NCI-H2171 treated with DMSO at 0.1 percent for 48 hours (cell line): ENCODE measurements at regions not wholly inside any gene's neighbourhood (a gene's known extent, or its start where the extent isn't known, plus 50 kb on each side); places are given as distances from the start of the nearest gene placed in this dataset.

Experiments used
- DNase-seq: peaks from one replicate; lab custom pipeline; 2025; lab: John Stamatoyannopoulos, UW

DNA sequence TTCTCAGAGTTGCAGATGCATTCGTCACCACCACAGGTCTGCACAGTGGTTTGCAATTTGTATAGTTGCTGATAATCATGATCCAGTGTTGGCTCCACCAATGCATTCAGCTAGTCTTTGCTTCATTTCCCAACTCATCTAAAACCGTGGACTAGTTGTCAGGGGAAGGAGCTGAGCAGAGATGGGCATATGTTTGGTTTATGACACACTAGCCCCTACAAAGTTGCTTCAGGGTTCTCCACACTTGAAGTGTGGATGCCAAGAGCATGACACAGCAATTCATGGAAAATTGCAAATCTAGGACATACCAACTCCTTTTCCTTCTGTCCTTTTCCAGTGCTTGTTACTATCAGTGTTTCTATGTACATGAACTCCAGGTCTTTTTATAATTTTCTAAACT lies 168.0 kb downstream of the TNFSF13B start:
- no peak for DNase-seq

DNA sequence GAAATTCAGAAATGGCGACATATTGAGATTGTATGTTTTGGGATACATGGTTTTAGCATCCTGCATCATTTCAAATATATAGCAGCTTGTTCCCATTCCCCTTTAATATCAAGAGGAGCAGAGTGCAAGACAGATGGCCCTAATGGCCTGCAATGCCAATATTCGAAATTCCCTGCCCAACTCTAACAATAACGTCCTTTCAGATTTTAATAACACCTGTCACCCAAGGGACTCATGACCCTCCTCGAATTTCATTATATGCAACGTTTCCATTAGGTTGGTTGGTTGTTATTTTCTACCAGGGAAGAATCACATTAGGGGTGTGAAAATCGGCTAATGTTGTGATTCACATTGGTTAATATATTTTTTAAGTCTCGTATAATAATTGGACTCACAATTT lies 170.0 kb downstream of the TNFSF13B start:
- peak; percentile 59 for DNase-seq

DNA sequence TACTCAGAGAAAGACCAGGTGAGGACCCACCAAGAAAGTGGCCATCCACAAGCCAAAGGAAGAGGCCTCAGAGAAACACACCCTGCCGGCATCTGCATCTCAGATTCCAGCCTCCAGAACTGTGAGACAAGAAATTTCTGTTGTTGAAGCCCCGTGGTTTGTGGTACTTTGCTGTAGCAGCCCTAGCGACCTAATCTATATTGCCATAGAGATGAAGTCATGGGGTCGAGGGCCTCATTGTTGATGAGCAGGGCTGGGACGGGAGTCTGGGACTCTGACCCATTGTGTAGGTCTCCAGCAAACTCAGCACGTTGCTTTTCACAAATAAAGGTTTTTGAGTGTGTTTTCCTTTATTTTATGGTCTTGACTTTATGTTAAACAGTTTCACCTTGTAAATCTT lies 174.9 kb downstream of the TNFSF13B start:
- no peak for DNase-seq

DNA sequence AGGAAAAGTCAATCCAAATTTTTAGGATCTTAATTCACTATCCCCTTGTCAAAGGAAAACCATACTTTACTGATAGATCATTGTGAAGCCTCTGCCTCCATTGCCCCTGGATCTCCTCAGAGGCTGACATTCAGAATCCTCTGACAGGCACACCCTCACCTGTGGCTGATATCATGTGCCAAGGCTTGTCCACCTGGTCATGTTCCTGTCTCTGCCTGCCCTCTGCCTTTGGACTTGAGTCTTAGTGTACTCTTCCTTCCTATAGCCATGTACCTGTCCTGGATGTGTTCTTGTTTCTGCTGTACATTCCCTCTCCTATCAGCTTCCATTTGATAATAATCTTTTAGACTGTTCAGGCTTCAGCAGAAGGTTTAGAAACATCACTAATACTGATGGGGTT lies 179.4 kb downstream of the TNFSF13B start:
- no peak for DNase-seq

DNA sequence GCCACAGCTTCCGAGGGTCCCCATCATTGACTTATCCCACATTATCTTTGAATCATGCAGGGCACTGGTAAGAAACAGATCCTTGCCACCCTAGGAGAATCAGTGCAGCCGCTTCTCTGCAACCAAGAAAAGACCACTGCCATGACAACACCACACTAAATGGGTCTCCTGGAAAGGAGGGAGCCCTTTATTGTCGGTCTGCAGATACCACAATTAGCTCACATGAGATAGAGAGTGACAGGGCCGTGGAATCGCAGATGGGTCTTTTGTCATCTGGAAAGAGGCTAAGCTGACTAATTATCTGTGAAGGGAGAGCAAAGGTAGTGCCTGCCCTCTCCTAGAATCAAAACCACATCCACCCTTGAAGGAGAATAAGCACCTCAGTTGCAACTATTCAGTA lies 178.3 kb upstream of the MYO16 start:
- DNase-seq: no peak

DNA sequence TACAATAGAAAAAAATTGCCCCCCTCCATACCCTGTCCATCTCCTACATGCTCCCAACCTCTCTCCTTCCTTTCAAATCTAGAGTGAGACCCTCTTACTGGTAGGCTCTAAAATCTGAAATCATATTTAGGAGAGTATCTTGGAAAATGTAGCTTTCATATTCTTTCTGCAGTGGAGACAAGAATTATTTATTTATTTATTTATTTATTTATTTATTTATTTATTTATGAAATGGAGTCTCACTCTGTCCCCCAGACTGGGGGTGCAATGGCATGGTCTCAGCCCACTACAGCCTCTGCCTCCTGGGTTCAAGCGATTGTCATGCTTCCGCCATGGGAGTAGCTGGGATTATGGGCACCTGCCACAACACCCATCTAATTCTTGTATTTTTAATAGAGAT lies 174.1 kb upstream of the MYO16 start:
- no peak for DNase-seq

DNA sequence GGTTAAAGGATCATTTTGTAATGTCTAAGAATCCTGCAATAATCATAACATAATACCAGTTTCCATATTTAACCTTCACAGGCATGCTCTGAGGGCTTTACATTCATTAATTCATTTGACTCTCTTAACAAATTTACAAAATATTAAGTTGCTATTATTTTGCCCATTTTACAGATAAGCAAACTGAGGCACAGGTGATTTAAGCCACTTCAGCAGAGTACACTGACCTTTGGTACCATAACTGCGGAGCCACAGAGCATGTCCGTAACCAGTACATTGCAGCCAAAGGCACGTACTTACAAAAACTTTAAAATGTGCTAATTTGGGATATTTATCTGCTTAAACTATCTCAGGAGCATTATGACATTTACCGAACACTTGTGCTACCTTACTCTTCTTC lies 169.4 kb upstream of the MYO16 start:
- DNase-seq: no peak

DNA sequence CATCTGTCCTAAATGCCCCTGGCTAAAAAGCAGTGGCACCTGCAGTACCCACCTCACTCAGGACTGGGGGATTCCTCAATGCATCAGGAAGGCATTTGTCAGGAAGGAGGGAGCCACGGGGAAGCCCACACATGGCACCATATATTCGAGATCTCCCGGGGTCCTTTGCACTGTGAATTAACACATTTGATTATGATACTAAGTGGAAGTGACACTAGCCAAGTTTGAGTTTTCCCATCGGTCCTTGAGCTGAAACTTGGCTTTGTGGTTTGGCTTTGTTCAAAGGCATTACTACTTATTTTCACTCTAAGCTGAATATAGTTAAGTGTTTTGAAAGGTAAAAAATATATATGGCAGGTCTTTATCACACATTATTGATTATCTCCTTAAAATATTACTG lies 168.7 kb upstream of the MYO16 start:
- no peak for DNase-seq

DNA sequence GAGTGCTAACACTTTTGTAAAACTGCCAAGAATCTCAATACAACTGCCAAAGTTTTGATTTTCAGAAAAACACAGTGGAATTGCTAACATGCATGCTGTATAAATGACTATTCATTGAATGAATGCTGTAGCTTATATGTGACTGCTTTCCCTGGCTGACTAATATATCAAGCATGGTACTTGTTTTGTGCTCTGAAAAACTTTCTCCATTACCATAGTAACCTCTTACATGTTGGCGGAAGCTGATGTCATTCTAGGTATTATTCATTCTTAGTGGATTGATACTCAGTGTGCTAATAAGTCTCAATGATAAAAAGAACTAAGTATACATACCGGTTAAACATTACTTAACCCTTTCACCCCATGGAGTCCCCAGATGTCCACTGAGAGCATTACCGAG lies 166.1 kb upstream of the MYO16 start:
- no peak for DNase-seq

DNA sequence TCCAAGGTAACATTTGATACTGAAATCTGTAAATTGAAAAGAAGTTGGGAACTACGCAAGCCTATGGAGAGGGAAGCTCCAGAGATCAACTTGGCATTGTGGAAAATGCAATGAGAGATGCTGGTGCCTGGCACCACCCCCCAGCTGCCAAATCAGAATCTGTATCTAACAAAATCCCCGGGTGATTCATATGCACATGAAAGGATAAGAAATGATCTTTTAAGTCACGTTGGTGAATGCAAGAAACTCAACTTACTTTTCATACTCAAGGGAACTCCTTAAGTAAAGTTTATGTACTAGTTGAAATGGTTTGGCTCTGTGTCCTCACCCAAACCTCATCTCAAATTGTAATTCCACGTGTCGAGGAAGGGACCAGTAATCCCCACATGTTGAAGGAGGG lies 158.5 kb upstream of the MYO16 start:
- no peak for DNase-seq

DNA sequence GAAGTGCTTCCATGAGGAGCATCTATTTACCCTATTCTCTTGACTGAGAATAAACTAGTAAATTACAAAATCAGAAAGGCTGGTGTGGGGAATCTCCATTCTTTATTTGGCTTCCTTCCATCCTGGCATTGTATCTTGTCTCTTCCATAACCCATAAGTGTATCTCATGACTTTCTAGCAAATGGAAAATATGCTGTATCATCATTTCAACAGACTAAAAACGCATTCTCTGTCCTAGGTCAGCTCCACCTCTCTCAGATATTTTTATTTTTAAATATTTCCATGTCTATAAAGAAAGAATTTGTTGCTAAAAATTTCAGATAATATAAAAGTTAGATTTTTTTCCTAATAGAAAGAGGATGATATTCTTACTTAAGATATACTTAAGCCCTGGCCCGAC lies 154.2 kb upstream of the MYO16 start:
- no peak for DNase-seq

DNA sequence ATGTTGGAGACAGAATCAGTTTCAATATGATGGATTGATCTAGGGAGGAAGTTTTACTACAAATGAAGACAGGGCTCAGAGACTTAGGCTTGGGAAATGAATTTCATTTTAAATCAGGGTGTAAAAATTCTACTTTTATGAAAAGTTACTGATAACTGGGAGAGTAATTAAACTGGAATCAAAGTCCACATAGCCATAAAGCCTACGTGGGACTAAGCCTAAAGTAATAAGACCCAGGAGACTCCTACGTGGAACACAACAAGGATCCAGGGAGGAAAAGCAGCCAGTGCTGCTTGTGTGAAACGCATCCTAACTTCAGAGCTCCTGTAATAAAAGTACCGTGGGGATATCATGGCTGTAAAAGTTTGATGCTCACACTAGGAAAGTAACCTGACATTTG lies 152.0 kb upstream of the MYO16 start:
- DNase-seq: no peak

DNA sequence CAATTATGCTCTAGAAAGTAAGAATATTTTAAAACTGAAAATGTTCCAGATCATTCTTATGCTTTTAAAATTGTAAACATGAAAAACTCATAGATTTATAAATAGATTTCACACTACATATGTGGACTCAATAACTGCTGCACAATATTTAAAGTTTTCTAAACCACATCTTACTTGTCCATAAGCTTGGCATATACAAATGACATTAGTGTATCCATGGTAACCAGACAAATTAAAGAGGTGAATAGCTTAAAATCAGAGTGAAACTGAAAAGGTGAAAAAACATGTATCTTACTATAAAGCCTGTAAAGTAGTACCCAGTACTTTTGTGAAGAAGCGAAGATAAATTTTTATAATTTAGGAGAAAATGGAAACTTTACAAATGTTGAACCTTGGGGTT lies 151.2 kb upstream of the MYO16 start:
- no peak for DNase-seq

DNA sequence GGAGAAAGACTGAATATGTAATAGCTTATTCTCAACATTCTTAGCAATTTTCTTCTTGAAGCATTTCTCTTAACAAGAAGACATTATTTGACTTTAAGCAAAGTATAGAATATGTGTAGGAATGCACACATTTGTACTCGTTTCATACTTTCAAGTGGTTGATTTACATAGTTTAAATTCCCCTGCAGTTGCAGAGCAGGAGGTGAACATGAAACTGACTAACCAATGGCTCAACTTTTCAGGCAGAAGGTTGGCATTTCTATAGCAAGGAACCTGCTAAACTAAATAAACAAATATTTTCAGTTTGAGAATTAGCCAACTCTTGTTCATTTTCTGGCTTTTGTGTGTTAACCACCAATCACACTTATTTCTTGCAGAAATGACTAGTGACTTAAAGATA lies 145.4 kb upstream of the MYO16 start:
- DNase-seq: no peak

DNA sequence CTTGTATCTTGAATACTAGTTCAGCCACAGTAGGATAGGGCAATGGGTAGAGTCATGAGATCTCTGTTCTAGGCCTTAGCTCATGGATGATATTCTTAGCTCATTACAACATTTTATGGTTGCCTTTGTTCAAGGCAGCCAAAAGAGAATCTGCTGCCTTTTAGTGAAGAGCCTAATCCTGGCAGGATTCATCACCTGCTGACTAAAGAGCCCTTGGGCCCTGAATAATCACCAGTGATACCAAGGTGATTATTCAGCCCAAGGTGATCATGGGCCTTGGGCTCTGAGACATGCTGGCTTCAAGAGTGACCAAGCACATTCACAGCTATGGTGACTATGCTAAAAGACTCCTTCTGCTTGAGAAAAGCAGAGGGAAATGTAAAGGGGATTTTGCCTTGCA lies 143.3 kb upstream of the MYO16 start:
- DNase-seq: no peak

DNA sequence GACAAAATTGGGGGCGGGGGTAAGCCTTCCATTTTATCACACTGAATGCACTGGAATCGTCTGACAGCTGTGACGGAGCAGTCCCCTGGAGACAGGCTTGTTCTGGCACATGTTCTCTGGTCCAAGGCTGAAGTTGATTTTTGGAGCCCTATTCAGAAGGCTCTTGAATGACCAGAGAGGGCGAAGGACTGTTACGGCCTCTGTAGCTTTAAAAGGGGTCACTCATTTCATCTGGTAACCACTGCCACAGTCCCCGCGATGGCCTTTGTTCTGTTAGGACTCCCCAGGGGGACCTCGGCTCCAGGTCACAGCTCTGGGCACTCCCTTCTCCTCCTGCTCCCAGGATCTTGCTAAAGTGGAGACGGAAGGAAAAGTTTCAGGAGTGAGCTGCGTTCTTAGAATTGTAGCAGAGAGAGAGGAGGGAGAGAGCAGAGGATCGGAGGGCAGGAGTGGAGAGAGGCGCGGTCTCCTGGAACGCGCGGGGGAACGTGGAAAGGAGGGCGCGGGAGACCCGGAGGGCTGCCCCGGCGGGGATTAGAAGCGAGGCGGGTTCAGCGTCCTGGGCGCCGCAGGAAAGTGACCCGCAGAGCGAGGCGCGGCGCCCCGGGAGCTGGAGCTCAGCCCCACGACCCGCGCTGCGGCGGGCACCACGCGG lies 134.3 kb upstream of the MYO16 start:
- DNase-seq: no peak

DNA sequence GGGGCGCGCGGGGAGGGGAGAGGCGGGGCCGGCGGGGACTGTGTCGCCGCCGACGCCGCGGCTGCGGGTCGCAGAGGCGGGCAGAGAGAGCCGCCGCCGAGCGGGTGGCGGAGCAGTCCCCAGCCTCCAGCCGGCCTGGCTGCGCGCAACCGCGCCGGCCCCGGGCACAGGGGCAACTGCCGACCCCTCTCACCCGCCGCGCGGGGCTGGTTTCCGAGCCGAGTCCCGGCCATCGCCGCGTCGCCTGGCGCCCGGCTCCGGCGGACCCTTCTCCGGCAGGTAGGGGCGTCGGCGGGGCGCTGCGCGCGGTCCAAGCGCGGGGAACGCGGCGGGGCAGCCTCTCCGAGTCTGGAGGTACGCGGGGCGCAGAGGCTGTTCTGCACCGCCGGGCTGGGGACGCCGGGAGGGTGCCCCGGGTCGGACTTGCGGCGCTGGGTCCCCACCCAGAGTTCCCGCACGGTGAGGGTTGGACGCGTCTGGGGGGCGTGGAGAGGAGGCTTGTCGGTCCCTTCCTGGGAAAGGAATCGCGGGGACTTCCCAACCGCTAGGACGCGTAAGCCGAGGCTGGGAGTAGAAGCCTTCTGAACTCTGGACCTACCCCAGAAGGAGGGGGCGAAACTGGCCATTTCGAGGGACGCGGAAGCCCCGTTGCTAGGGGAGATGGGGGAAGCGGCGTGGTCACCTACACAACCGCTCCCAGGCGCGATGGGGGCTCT lies 133.6 kb upstream of the MYO16 start:
- no peak for DNase-seq

DNA sequence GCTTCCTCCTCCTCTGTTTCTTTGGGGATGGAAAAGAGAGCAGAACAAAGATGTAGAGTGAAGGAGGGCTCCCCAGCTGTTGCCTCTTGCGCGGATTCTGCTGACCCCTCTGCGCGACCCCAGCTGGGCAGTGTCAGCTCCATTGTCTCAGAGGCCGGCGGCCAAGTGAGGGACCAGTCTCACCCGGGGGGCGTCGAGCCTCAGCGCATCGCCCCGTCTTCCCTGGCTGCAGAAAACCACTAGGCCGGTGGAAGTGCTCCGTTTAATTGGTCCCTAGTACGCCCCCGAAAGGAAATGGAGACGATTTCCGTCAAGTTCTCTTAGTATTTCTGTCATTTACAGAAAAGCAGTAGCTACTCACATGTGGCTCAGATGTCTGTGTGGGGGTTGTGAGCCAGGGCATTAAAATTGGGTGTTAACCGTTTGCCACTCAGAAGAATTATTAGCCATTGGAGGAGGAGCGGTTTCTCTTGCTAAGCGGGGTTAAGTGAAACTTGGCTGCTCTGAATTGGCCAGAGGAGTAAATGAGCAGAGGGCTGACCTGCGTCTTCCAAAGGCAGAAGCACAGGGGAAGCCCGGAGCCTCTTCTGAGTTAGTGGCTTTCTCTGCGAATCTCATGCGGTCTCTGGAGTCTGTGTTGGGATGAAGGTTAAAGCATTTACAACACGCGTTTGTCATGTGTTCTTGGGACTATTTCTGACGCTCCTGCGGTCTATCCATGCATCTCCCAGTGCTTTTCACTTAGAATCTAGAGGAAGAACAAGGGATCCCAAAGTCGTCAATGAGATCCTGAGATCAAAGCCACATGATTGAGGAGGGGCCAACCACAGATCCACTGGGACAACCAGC lies 132.8 kb upstream of the MYO16 start:
- no peak for DNase-seq

DNA sequence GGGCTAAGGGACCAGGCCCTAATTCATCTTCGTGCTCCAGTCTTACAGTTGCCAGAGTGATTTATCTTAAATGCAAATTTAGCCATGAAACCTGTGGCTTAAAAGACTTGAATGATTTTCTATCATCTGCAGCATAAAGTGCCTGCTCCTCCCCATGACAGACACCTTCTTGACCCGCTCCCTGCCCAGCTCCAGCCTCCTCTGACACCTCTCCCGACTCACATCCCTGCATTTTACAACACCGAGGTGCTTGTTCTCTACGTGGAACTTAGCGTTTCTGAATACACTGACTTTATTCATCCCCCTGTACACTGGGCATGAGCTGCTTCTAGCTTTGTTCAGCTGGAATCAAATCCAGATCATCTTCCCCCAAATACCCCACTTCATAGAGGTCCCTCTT lies 128.7 kb upstream of the MYO16 start:
- DNase-seq: no peak

DNA sequence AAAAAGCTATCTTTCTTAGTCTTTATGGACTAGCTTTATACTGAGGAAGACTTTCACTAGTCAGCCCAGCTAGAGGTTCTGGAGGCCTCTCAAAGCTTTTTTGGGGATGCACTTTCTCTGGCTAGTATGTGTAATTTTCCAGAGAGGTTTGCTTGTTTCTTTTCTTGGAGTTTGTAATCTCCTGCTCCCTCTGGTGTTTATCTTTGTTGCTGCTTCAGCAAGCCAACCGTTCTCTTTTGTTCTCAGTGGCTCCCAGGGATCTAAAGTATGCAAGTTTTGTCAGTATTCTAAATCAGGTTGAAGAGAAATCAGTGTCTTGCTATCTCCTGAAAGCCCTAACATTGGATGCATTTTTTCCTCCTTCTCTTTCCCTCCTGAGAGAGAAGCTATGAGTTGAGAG lies 121.1 kb upstream of the MYO16 start:
- peak; percentile 22 for DNase-seq

DNA sequence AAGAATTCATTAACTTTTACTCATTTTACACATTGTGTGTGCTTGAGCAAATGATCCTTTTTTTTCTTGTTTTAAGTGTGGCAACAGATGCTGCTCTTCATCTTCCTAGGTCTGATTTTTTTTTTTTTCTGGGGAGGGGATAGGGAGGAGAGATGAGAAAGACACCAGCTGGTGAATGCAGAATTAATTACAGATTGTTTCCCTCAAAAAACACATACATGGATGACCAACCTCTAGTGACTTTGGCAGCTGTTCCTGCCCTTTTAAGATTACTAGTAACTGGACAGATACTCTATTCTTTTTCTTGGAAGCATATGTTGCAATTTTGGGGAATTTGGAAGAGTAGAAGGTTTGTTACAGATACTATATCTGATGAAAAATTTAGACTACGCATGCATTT lies 103.6 kb upstream of the MYO16 start:
- peak; percentile 67 for DNase-seq

DNA sequence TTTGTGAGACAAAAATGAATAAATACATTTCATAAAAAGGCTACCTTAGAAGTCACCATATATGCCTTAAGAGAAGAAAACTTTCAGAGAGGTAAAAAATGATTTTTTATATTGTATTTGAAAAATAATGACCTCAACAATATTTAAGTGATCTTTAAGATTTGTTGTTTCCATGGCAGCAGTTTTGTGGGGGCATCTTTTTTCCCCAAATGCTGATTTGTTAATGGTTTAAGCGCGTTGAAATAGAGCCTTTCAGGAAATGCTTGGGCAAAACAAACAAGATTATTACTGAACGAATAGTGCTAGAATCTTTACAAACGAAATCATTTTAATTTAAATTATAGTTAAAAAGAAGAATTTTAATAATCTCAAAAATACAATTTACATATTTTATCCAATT lies 103.1 kb upstream of the MYO16 start:
- DNase-seq: no peak

DNA sequence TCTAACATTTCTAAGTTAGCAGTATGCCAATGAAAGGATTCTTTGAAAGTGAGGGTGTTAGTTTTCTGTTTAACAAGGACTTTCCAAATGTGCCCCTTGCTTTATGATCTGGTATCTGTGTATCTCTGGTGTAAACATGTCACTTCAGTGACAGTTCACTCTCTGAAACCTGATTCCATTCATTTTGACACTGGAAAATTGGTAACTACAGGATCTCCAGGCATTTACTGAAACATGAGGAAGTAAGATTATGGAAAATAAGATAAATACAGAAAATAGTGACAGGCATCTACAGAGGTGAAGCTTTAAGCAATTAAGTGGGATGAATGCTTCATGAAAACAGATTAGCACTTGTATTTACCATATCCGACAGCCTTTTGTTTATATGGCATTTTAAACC lies 101.6 kb upstream of the MYO16 start:
- DNase-seq: peak; percentile 55
